ENCODE measurements at regions not wholly inside any gene's neighbourhood (a gene's known extent, or its start where the extent isn't known, plus 50 kb on each side); places are given as distances from the start of the nearest gene placed in this dataset.
A peak's percentile ranks its signal among the peaks of the same experiment; 100 is the strongest.

DNA sequence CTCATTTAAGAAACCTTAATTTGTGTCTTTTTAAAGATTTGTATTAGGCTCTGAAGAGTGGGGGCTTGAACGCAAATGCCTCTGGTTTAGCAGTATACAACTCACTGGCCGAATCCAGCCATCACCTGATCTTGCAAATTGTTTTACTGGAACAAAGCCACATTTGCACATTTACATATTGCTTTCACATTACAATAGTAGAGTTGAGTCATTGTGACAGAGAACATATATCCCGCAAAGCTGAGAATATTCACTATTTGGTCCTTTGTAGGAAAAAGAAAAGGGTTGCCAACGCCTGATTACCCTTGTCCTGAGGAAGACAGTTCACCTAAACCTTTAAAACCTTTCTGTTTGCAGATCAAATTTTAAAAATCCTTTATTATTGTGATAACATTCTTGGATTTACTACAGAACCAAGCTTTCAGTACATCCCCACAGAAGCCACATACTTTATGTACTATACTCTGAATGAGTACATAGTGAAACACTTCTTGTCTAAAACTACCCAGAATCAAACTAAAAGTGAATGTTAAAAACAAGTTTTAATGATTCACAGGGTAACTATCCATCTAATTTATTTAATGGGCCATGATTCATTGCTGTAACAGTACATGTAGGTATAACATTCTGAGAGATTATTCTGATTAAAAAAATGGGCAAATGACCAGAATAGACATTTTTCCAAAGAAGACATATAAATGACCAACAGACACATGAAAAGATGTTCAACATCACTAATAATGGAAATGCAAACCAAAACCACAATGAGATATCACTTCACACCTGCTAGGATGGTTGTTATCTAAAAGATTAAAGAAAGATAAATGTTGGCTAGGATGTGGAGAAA, 161.0 kb downstream of the SLC25A46 start:
- ChIA-PET POLR2A (ENCODE audit: partially characterized antibody) (no interaction called here), CTCF (ENCODE audit: partially characterized antibody) (no interaction called here)
- no peaks in the 10 kb centered on the region for H4K20me1 ChIP-seq (replicated peaks in 1 of 2; ENCODE audit: control insufficient read depth in 1 of 2, insufficient read depth in 2 of 2, low read length in 2 of 2)
- no peaks in the 10 kb centered on the region for H3K79me2 ChIP-seq (ENCODE audit: control insufficient read depth in 1 of 2, insufficient read depth in 2 of 2, low read length in 2 of 2)
- H3K79me1 ChIP-seq (ENCODE audit: low read depth, low read length): no peaks in the 10 kb centered on the region
- H3K27me3 ChIP-seq (replicated peaks in 1 of 4; ENCODE audit: control insufficient read depth in 3 of 4, extremely low read depth in 1 of 4, insufficient read depth in 3 of 4, low read length in 3 of 4): no peaks in the 10 kb centered on the region
- H2BK120ac ChIP-seq (replicated peaks; ENCODE audit: low read depth, low read length): no peak overlapping the region
- H2BK5ac ChIP-seq (ENCODE audit: low read depth, low read length): no peak overlapping the region
- 27% methylated on average over 4 of the region's 4 CpGs; no CpG with 5 or more reads in 1 of the 2 experiments for WGBS, 2 experiments (ENCODE audit: extremely low coverage in 1 of 2, insufficient coverage in 1 of 2, insufficient read length in 1 of 2, insufficient replicate concordance in 2 of 2, low coverage in 1 of 2, low lambda C conversion rate in 2 of 2, missing lambda C conversion rate in 1 of 2)
- H3K23ac ChIP-seq (ENCODE audit: insufficient read length): no peak overlapping the region
- H2AK5ac ChIP-seq (ENCODE audit: low read depth, low read length): no peak overlapping the region
- H2BK12ac ChIP-seq (ENCODE audit: low read depth, low read length): no peak overlapping the region
- peaks cover 0 to 4% (median 2%) of the 10 kb centered on the region in 4 experiments; a peak in 2 of 7 replicates for H3K4me1 ChIP-seq (replicated peaks in 1 of 4; ENCODE audit: control insufficient read depth in 3 of 4, insufficient read depth in 4 of 4, low read length in 3 of 4)
- no peak overlapping the region for H3K56ac ChIP-seq (replicated peaks; ENCODE audit: insufficient read length, low read depth, low read length)
- no peak overlapping the region for H2BK20ac ChIP-seq (ENCODE audit: low read length)
- H3K4me3 ChIP-seq (ENCODE audit: extremely low read depth in 1 of 4, insufficient read depth in 2 of 4, low read depth in 3 of 4, low read length in 4 of 4): no peak overlapping the region; a peak in 1 of 8 replicates
- no peak overlapping the region for H2BK15ac ChIP-seq (ENCODE audit: low read length)
- H3K9me3 ChIP-seq (ENCODE audit: insufficient read depth in 2 of 2, low read depth in 1 of 2, low read length in 1 of 2): no peaks in the 10 kb centered on the region
- no peak overlapping the region for H4K91ac ChIP-seq (replicated peaks; ENCODE audit: insufficient read length, low read length)
- no peak overlapping the region for H3K4ac ChIP-seq (replicated peaks; ENCODE audit: insufficient read length, low read depth, low read length)
- FAIRE-seq (no peak), DNase-seq (ENCODE audit: low read depth in 1 of 2, low spot score in 2 of 2) (peak in 1 of 2 experiments; percentile 19)
- H4K5ac ChIP-seq (ENCODE audit: insufficient read length, low read depth, low read length): no peak overlapping the region
- H3K4me2 ChIP-seq (ENCODE audit: insufficient read depth in 1 of 2, low read depth in 2 of 2, low read length in 2 of 2): no peak overlapping the region; a peak in 2 of 4 replicates
- H3K18ac ChIP-seq (ENCODE audit: extremely low read depth, low read length): no peak overlapping the region
- no peak overlapping the region for H3K14ac ChIP-seq (ENCODE audit: insufficient read length)
- H3K9ac ChIP-seq (replicated peaks in 1 of 4; ENCODE audit: extremely low read depth in 1 of 4, low read depth in 3 of 4, low read length in 3 of 4): no peak overlapping the region
- H3K23me2 ChIP-seq (ENCODE audit: low read depth, low read length): no peaks in the 10 kb centered on the region
- no peak overlapping the region for H2AFZ ChIP-seq (ENCODE audit: low read length)
- H3K27ac ChIP-seq (ENCODE audit: low read depth, low read length): no peak overlapping the region
- no peaks in the 10 kb centered on the region for H3K36me3 ChIP-seq (ENCODE audit: control insufficient read depth in 2 of 4, insufficient read depth in 4 of 4, low read length in 3 of 4)
- no peak overlapping the region for H4K8ac ChIP-seq (ENCODE audit: extremely low read depth, insufficient read depth, low read length)
- TF ChIP-seq SIRT6 (IDR thresholded peaks at IDR 0.05; ENCODE audit: low read length) (no peak), SP1 (IDR thresholded peaks at IDR 0.05; ENCODE audit: low read depth, low read length) (no peak), RAD21 (IDR thresholded peaks at IDR 0.05 in 1 of 2, conservative IDR thresholded peaks at IDR 0.05 in 1 of 2; ENCODE audit: low read depth in 2 of 2, low read length in 2 of 2) (no peak), USF2 (IDR thresholded peaks at IDR 0.05; ENCODE audit: low read length) (no peak), CEBPB (IDR thresholded peaks at IDR 0.05; ENCODE audit: low read depth, low read length) (0 out of 2 replicates have a peak, but pooled peaks have one; percentile 28), CTBP2 (IDR thresholded peaks at IDR 0.05; ENCODE audit: borderline replicate concordance, insufficient read depth, insufficient read length, low read length) (no peak), ZNF274 (IDR thresholded peaks at IDR 0.05; ENCODE audit: borderline replicate concordance, extremely low read depth, low read length) (no peak), SP4 (IDR thresholded peaks at IDR 0.05; ENCODE audit: low read length) (no peak), YY1 (IDR thresholded peaks at IDR 0.05; ENCODE audit: low read depth, low read length) (no peak), EGR1 (IDR thresholded peaks at IDR 0.05; ENCODE audit: borderline replicate concordance, low read depth, low read length) (no peak), MAX (IDR thresholded peaks at IDR 0.05) (no peak), MAFK (IDR thresholded peaks at IDR 0.05; ENCODE audit: low read depth, low read length) (peak; percentile 53; the same call in 1 of the 2 replicates)
